ENCODE measurements at regions not wholly inside any gene's neighbourhood (a gene's known extent, or its start where the extent isn't known, plus 50 kb on each side); places are given as distances from the start of the nearest gene placed in this dataset.

- TF ChIP-seq CTCF (conservative IDR thresholded peaks at IDR 0.05): no peak
- no peak for TF ChIP-seq EZH2 (IDR thresholded peaks at IDR 0.05; ENCODE audit: low read depth)
These were observed 789.9 kb downstream of the IGSF11 start for GRCh38 chr3:118244761-118245160.

Measured in PC-9 (cell line).